Nucleus accumbens (tissue), 56 donors: ENCODE measurements at regions not wholly inside any gene's neighbourhood (a gene's known extent, or its start where the extent isn't known, plus 50 kb on each side); places are given as distances from the start of the nearest gene placed in this dataset.

Experiments used
- DNase-seq, 56 donors: peaks; one replicate each; lab custom pipeline; 2025; lab: John Stamatoyannopoulos, UW

DNA sequence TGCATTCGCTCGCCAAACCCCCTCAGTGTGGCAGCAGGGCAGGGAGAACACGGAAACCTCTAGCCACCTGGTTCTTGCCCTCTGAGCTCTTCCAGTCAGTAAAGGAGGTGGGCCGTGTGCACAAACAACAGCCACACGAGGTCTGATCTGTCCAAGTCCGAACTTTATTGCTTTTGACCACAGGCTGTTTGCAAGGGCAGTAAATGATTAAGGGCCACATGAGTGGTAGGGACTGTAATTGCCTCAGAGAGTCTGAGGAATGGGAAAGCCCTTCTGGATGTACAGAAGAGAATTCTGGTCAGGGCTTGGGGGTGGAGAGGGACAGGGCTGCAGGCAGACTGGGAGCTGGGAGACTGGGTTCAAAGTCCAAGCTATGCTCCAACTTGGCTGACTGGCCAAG lies 75.7 kb upstream of the LHX1 start:
- no peak for DNase-seq

- DNase-seq: no peak
Measured at GRCh38 chr17:36862116-36862920, 75.0 kb upstream of the LHX1 start.

DNA sequence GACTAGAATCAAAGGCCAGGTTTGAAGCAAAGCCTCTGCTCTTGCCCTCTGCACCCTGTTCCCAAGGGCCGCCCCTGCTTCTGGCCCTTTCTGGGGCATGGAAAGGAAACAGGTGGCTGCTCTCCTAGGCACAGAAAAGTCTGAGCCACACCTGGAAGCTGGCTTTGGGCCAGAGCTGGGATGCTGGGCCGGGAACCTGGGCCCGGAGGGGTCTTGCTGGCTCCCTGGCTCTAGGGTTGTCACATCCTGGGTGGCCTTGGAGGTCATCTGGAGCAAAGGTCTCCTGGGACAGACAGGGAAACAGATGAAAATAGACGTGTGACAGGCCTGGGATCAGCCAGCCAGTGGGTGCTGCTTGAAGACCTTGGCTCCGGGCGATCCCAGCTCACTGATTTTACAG lies 74.1 kb upstream of the LHX1 start:
- DNase-seq: no peak

GRCh38 chr17:36863676-36864612 lies 73.3 kb upstream of the LHX1 start:
- no peak for DNase-seq

- no peak for DNase-seq
Measured at GRCh38 chr17:36864827-36865430, 72.3 kb upstream of the LHX1 start.

DNA sequence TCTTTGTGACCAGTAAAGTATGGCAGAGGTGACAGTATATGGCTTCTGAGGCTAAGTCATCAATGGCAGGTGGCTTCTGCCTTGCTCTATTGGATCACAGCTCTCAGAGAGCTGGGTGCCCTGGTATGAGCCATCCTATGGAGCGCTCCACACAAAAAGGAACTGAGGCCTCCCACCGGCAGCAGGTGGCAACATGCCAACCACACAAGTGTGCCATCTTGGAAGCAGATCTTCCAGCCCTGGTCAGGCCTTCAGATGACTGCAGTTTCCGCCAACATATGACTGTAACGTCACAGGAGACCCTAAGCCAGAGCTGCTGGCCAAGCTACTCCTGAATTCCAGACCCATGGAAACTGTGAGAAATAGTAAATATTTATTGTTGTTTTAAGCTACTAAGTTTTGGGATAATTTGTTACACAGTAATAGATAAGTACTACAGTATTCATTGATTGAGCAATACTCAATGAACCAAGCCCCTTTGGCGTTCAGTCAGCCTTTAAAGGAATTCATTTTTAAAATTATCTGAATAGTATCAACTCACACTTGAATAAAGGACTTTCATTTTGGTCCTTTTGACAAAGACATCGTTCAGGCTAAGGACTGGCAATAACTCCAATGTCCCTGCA lies 69.4 kb upstream of the LHX1 start:
- no peak for DNase-seq

DNA sequence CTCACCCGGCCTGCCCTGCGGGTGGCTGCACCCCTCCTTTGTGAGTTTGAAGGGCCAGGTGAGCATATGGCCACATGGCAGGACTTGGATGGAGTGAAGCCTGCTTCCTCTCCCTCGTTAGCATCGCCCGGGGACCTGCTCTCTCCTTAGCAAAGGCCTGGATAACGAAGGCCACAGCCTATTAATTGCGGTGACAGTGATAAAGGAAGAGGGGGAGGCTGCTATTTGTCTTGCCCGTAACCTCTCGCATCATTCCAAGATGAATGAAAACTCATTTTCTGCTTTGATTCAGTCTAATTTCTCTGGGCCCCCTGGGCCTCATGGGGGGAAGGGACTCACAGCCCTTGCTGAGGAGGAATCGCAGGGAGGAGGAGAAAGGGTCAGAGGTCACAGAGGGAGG lies 68.5 kb upstream of the LHX1 start:
- DNase-seq: no peak

DNA sequence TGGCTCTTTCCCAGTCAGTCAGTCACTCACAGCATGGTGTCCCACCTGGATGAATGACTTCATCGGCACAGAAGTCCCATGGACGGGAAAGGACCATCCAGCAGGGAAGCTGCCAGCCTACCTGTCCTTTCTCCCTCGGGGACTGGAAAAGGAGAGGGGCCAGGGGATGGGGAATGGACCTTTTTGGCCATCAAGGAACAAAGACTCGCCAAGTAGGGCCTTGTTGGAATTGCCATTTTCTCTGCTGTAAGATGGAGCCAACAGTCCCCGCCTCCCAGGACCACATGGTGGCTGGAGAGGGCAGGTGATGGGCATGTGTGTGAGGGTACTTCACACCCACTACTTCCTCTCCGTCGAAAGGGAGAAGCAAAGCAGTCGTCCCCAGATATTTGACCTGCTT lies 67.8 kb upstream of the LHX1 start:
- DNase-seq: no peak

- no peak for DNase-seq
Measured at GRCh38 chr17:36869856-36870719, 67.2 kb upstream of the LHX1 start.

DNA sequence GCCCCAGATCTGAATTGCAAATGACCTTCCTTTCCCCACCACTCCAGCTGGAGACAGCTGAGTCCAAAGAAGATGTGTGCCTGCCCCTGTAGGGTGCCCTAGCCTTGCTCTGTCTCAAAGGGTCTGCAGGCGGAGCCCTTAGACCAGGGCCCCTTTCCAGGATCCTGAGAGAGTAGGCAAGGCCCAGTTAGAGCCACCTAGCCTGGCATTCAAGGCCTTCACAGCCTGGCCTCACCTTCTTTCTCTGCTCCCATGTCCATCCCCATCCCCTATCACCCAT lies 66.6 kb upstream of the LHX1 start:
- DNase-seq: no peak

DNA sequence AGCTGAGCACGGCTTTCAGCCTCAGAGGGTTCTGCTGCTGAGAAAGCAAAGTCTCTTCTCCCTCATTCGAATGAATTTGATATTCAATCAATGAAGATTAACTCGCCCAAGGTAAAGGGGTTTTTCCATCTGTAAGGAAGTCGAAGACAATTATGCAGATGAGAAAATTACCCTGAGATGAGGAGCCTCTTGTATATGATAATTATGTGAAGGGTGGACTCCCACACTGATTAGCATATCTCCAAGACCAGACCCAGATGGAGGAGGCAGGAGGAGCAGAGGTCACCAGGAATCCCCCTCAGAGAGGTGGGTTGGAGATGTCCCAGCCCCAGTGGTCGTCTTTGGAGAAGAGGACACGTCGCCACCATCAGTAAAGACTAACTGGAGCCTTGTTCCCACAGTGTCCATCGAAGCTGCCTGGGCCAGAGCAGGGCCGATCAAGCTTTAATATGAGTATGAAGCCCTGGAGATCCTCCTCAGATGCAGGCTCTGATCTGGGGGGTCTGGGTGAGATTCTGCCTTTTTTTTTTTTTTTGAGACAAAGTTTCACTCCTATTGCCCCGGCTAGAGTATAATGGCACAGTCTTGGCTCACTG lies 61.5 kb upstream of the LHX1 start:
- DNase-seq: no peak

- DNase-seq: no peak
Measured at GRCh38 chr17:36876966-36877365, 60.3 kb upstream of the LHX1 start.

- no peak for DNase-seq
Measured at GRCh38 chr17:36877771-36878170, 59.5 kb upstream of the LHX1 start.

- no peak for DNase-seq
Measured at GRCh38 chr17:36878216-36878615, 59.1 kb upstream of the LHX1 start.

DNA sequence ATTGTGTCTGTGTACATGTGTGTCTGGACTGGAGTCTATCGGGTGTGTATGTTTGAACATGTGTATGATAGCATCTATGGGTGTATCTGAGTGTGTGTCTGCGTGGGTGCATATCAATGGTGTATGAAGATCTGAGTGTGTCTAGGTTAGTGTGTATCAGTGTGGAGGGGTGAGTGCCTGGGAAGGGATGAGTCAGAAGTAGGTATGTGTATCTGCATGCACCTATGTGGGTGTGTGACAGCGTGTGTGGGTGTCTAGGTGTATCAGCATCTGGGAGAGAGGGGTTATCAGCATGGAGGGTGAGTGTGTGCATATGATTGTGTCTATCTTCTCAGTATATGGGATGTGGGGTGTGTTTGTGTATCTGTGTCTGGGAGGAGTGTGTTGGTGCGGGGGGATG lies 58.2 kb upstream of the LHX1 start:
- peak in 12 of 56 donors; percentile 1 to 48 (median 23) for DNase-seq

DNA sequence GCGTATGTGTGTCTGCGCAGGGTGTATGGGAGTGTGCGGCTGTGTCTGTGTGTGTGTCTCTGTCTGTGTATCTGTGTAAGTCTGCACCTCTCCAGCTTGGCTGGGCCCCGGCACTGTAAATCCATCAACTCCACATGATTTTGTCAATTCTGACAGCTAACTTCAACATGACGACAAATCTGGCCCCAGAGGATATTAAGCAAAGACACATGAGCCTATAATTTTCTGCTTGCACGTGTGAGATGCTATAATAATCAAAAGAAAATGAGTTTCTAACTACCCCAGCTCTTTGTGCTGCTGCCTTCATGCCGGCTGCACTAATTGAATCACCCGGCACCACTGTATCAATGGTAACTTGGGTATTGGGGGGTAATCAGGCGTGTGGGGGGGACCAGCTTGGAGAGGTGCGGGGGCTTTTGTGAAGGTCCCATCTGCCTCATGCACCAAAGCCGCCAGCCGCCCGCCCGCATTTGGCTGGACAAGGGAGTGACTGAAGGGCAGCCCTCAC lies 57.6 kb upstream of the LHX1 start:
- no peak for DNase-seq

DNA sequence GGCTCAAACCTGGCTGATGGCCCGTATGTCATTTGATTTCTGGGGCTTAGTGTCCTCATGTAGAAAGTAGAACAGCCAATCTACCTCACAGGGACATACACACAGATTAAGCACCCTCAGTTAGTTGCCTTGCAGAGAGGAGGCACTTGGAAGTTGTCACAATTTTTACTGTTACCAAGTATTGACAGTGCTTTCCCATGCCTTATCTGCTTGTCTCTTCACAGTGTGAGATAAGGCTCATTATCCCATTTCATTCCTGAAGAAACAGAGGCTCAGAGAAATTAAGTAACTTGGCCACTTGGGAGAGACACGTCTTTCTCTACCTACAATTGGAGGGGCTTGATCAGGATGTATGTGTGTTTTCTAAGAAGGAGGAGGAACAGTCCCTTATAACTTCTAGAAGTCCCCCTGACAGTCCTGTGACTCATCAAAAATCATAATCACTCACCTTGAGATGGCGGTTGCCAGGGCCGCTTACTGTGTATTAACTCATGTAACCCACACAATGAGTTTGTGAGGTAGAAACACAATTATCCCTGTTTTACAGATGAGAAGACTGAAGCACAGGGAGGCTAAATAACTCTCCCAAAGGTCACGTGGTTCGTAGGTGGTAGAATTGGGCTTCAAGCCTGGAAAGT lies 56.9 kb upstream of the LHX1 start:
- no peak for DNase-seq

DNA sequence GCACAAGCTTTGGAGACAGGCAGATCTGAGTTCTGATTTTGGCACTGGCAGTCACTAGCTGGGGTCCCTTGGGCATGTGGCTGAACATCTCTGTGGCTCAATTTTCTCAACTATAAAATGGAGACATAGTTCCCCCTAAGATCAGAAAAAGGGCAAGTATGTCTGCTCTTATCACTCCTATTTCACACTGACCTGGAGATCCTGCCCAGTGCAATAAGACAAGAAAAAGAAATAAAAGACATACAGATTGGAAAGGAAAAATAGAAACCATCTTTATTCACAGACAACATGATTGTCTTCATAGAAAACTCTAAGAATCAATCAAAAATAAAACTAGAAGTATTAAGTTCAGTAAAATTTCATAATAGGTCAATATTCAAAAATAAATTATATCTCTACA lies 56.0 kb upstream of the LHX1 start:
- no peak for DNase-seq
